ENCODE measurements at regions not wholly inside any gene's neighbourhood (a gene's known extent, or its start where the extent isn't known, plus 50 kb on each side); places are given as distances from the start of the nearest gene placed in this dataset.

DNA sequence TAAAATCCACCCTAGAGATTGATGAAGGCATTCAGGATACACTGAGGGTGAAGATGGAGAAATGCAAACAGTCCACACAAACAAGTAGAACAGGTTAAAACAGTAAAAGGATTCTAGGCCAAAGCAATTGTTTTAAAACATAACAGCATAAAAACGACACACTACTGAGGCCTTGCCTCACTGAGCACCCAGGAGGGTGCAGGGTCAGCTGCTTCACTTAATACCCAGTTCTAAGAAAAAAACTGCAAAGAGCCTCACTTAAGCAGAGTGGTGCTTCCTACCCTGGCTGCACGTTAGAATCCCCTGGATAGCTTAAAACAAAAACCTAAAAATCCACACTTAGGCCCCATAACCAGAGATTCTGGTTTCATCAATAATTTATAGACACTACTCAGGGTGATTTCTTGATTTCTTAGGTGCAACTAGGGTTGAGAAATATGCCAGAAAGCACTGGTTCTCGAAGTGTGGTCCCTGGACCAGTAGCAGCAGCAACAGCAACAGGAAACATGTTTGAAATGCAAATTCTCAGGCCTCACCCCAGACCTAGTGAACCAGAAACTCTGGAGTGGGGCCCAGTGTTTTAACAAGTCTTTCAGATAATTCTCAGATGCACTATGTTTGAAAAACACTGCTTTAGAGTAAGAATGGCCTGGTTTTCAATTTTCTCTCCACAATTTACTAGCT lies 279.1 kb downstream of the ZEB2 start:
- no peak for DNase-seq

DNA sequence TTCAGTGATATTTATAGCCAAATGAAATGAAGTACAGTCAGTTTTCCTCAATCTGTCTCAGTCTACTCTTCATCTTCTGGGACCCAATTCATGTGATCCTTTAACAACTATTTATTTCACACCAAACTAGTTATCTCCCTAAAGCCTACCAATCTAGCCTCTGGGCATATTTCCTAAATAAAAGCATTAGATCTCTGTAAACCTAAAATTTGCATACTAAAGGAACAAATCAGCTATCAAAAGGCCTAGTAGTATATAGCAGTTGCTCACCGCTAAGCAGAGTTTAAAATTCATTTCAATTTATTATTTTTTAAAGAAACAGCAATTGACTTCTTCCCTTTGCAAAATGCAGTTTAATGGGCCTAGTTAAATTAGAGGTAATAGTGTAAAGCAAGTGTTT lies 280.2 kb downstream of the ZEB2 start:
- no peak for DNase-seq

- DNase-seq = no peak
These were observed 280.6 kb downstream of the ZEB2 start for GRCh38 chr2:144239306-144239705.

DNA sequence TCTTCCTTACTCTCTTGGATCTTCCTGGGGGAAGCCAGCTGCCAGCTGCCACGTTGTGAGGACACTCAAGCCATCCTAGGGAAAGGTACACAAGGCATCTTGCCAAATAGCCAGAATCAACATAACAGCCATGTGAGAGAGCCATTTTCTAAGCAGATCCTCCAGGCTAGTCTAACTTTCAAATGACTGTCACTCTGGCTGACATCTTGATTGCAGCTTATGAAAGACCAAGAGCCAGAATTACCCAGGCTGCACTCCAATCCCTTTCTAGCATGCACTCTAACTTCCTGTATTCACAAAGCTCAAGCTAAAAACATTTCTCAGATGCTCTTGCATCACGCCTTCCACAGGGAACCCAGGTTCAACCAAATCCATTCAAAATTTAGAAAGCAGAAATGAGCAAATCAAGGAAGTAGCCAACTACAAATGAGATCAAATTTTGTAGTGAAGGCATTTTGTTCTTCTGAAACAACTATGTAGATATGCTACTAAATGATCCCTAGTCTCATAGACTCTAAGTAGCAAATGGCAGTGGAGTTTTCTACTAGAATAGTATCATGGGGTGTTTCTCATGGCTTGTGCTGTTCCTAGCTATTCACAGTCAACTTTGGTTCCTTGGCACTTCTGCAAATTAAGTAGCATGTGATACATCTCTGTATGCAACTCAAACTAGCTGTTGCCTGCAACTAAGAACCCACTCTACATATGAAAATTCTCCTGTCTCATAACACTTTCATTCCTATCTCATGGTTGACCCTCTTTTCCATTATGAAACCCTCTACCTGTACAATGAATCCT lies 281.9 kb downstream of the ZEB2 start:
- DNase-seq = peak; percentile 67

GRCh38 chr2:144237108-144237507 lies 282.8 kb downstream of the ZEB2 start:
- no peak for DNase-seq

DNA sequence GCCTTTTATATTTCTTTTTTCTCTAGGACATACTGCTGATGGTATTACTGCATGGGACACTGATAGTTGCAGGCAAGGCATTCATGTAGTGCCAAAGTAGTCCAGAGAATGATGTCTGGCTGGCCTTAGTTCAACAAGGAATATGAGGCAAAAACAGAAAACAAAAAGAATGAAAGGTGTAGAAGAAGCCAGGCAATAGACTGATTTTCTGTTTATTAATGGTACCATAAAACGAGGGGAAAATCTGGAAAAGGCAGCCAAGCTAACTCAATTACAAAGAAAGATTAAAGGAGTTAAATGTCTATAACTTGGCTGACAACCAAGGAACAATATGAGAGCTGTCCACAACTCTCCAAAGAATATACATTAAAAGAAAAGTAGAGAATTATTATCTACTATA lies 284.9 kb downstream of the ZEB2 start:
- DNase-seq = no peak

- peak; percentile 73 for DNase-seq
These were observed 285.4 kb downstream of the ZEB2 start for GRCh38 chr2:144234542-144234871.

DNA sequence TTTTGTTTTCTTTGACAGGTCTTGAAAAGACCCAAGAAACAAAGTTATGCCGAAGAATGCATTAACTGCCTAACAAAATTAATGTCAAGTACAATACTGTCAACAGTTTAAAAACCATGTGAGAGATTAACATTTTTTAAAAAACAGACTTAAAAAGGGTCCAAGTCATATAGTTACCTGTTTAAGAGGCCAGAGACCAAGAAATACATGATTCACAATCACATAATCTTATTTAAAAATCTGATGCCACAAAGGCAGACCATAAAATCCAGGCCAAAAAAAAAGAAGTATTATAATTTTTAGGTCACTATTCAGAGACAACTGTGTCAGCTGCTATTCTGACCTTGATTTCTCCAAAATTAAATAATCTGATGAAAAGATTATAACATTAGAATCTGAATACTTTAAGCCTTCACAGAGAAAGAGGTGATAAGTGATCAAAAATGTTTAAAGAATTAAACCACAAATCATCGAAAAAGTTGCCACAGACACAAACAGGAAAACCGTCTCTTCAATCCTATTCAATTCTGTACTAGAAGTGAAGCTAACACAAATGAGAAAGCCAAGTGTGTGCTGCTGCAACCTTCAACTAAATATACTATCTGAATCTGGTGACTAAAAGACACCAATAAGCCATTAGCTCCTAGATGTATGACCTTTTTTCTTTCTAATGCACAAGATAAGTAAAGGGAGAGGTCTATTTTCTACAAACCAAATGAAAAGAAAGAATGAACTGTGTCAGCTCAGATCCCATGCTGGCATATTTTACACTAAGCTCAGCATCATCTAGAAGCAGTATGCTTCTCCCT lies 286.0 kb downstream of the ZEB2 start:
- peak; percentile 29 for DNase-seq

DNA sequence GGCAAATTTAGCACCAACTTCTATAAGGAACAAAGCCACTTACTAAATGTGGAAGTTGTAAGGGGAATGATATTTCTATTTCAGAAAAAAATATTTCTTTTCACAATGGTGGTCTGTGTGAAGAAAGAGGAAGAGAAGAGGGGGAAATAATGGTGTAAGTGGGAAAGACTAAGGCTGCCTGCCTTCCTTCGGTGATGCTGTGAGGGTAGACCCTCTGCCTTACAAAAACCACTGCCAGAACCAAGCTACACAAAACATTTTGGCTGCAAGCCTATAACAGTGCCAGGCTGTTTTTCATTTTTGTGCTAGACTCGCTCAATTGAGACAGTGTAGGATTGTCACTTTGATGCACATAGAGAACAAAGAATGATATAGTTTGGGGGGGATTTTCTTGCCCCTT lies 286.6 kb downstream of the ZEB2 start:
- DNase-seq = peak; percentile 59

GRCh38 chr2:144230448-144231085 lies 289.4 kb downstream of the ZEB2 start:
- peak; percentile 87 for DNase-seq

GRCh38 chr2:144230033-144230432 lies 289.9 kb downstream of the ZEB2 start:
- DNase-seq = no peak

GRCh38 chr2:144229296-144229695 lies 290.6 kb downstream of the ZEB2 start:
- DNase-seq = no peak

DNA sequence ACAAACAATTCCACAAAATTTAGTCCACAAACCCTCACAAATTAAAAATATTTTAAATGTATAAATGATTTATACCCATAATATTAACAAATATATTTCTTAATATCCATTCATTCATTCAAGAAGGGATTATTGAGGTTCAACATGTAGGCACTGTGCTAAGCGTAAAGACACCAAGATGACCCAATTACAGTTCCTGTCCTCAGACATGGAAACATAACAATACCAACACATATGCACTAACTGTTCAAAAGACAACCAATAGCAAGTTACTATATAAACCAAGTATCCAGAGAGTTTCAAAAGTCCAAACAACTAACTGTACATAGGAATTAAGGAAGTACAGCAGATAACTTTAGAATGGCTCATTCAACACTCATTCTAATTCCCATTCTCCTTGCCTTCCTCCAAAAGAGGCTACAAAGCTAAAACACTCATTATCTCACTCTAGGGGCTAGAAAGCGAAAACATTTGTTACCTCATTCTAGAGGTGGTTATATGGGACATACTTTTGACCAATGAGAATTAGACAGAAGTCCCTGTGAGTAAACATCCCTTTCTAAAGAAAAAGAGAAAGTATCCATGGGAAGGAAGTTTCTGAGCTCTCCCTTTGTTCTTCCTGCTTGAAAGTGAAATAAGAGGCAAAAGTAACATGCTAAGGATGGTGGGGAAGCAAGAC lies 292.4 kb downstream of the ZEB2 start:
- no peak for DNase-seq

- peak; percentile 45 for DNase-seq
These were observed 294.8 kb downstream of the ZEB2 start for GRCh38 chr2:144225076-144225475.

GRCh38 chr2:144224472-144224871 lies 295.4 kb downstream of the ZEB2 start:
- DNase-seq = peak; percentile 63

GRCh38 chr2:144219979-144220378 lies 299.9 kb downstream of the ZEB2 start:
- DNase-seq = no peak

GRCh38 chr2:144217853-144218633 lies 301.9 kb downstream of the ZEB2 start:
- no peak for DNase-seq

DNA sequence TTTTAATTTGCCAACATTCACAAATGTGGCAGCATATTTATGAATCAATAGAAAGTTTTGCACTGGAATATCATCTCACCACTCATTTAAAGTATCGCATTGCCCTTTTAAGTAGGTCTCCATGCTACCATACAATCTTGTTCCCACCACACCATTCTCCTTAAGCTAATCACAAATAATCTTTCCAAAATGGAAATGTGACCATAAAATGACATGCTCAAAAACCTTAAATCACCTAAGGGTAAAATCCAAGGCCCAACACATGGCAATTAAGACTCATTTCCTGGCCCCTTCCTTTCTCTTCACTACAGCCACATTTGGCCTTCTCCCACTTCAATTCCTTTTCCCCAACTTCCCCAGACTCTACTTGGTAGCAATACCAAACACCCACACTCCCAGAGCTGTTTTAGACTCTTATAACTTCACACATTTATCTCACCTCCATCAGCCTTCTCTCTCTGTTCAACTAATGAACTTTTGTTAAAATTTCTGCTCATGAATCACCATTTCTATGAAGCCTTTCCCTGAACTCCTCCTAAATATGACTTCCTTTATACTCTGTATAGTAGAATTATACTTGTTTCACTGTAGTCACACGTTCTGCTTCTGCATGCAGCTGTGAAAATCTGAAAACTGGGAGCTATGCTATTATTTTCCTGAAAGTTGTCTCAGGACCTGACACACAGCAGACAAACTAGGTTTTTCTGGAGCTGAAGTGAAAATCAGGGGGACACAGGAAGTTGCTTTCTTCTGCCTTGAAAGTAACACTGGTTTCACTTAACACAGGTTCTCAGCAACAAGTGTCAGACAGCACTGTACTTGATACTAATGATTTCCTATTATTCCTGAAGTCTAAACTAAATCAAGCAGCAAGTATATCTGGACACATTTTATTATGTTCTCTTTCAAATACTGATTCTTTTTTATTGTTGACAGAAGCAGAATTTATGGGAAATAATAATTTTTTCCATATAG lies 303.9 kb downstream of the ZEB2 start:
- DNase-seq = no peak

DNA sequence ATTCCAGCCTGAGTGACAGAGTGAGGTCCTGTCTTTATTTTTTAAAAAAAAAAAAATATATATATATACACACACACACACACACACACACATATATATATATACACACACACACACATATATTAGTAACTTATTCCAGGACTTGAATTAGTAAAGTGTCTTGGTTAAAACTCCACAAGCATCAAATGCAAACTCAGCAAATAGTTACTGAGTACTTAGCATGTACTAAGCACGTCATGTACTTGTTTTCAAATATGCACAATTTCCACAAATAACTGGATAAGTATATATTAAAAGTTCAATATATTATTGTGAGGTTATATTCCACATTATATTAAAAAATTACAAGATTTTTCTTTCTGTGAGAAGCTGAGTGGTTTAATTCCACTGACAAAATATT lies 304.7 kb downstream of the ZEB2 start:
- no peak for DNase-seq

DNA sequence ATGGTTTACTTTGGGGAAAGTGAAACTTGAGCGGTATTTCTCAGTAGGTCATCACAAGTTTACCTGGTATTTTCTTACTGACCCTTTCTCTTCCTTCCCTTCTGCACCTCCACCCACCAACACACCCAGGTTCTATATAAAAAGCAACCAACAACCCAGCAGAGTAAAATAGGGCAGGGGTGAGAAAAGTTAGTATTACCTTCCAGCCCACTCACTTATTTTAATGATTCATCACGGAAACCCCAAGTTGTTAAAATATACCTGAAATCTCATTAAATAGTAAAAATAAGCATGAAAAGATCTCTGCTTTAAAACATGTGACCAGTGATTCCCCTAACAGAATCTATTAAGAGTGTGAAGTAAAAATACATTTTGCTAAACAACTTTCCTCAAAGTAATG lies 306.1 kb downstream of the ZEB2 start:
- no peak for DNase-seq

DNA sequence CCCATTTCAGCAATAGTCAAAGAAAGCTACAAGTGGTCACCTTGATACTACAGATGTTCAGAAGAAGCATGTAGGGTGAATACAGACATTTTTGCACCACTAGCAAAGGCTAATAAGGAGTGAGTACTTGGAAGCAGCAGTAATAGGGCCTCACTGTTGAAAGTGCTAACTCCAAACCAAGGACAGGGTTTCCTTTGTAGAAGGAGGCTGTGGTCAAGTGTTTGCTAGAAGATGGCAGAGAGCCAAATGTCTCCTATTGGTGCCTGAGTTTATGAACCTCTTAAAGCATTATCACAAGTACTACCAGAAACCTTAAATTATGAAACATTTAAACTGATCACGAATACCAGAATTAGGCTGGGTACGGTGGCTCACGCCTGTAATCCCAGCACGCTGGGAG lies 308.1 kb downstream of the ZEB2 start:
- DNase-seq = peak; percentile 72
